ENCODE measurements at regions not wholly inside any gene's neighbourhood (a gene's known extent, or its start where the extent isn't known, plus 50 kb on each side); places are given as distances from the start of the nearest gene placed in this dataset.
"Not testable (repeated sequence)": the region's sequence is repeated elsewhere in the genome, so short reads cannot be mapped to it uniquely, and the experiment has no call there.

GRCh38 chr2:207434306-207434705 lies 95.5 kb upstream of the CREB1 start:
- Mint-ChIP-seq H3K4me3 (no peak overlapping the region), H3K9me3 (no peaks in the 10 kb centered on the region), H3K27me3 (ENCODE audit: low read depth) (no peaks in the 10 kb centered on the region), H3K36me3 (ENCODE audit: low read depth) (no peaks in the 10 kb centered on the region), H3K4me1 (peaks cover 9% of the 10 kb centered on the region), H3K27ac (no peak overlapping the region)
- TF ChIP-seq CTCF (IDR thresholded peaks at IDR 0.05; ENCODE audit: unreplicated experiment in 3 of 3) = no peak

DNA sequence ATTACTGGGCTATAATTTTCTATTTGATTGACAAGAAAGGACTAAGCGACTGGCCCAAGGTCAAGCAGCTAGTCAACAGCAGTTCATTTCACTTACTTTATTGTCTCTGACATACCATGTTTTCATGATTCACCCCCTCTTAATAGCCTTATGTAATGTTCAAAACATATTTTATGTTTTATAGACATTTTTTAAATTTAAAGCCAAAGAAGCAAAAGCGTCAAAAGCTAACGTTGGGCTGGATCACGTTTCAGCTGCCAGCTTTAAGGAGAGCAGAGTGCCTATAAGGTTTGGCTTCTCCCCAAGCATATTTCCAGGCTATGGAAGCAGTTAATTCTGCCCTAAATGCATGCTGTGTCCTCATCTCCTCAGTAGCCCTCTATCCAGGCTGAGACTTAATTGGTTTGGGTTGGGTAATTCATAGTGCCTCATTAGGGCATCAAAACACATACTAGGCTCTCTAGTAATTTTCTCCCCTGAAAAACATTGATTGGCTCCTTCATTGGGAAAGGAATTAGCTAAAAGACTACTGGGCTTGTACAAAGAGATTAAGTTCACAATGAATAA lies 94.8 kb upstream of the CREB1 start:
- H3K4me1 Mint-ChIP-seq = peaks cover 9% of the 10 kb centered on the region
- H3K9me3 Mint-ChIP-seq = no peaks in the 10 kb centered on the region
- no peaks in the 10 kb centered on the region for H3K27me3 Mint-ChIP-seq (ENCODE audit: low read depth)
- TF ChIP-seq CTCF (IDR thresholded peaks at IDR 0.05; ENCODE audit: unreplicated experiment in 3 of 3) = no peak
- no peaks in the 10 kb centered on the region for H3K36me3 Mint-ChIP-seq (ENCODE audit: low read depth)
- no peak overlapping the region for H3K27ac Mint-ChIP-seq
- H3K4me3 Mint-ChIP-seq = no peak overlapping the region

DNA sequence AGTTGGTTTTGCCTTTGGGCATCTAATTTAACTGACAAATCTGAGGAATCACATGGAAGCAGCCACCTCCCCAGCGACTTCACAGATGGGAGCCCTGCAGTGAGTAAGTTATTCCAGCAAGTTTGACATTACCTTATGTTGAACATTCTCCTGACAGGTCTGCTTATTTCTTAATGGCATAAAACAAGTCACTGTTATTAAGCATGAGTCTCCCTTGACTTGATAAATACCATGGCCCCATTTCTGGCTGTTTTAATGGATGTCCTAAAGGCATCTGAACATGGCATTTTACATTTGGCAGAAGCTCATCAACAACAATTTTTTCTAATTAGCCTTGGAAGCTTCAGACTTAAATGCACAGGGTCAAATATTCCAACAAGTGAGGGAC lies 92.6 kb upstream of the CREB1 start:
- H3K36me3 Mint-ChIP-seq (ENCODE audit: low read depth) = no peaks in the 10 kb centered on the region

DNA sequence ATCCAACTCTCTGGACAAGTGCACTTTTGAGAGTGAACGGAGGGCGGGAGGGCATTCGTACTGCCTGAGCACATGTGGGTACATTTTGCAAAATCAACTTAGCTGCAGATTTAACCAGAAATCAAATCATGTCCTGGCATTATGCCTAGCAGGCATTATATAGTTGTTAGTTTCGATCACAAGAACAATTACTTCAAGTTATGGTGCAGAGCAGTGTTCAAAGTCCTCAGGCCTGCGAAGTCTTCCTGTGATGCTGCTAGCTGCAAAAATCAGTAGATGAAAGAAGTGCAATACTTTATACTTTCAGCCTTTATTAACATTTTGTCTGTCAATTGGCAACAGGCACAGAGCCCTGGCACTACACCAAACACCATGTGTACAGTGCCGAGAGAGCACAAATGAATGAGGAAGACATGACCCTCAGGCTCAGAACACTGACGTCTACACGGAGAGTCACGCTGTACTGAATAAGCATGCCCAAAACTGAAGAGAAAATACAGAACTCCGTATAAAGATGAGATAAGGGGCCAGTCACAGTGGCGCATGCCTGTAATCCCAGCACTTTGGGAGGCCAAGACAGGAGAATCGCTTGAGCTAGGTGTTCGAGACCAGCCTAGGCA lies 92.1 kb upstream of the CREB1 start:
- Mint-ChIP-seq H3K4me3 (no peak overlapping the region), H3K9me3 (no peaks in the 10 kb centered on the region), H3K4me1 (peaks cover 4% of the 10 kb centered on the region), H3K27me3 (ENCODE audit: low read depth) (no peaks in the 10 kb centered on the region), H3K27ac (no peak overlapping the region), H3K36me3 (ENCODE audit: low read depth) (no peaks in the 10 kb centered on the region)
- TF ChIP-seq CTCF (IDR thresholded peaks at IDR 0.05; ENCODE audit: unreplicated experiment in 3 of 3) = no peak

More for the DNA sequence above, 92.6 kb upstream of the CREB1 start:
- Mint-ChIP-seq H3K4me1 (peaks cover 9% of the 10 kb centered on the region), H3K27me3 (ENCODE audit: low read depth) (no peaks in the 10 kb centered on the region), H3K4me3 (no peak overlapping the region), H3K9me3 (no peaks in the 10 kb centered on the region), H3K27ac (no peak overlapping the region)
- TF ChIP-seq CTCF (IDR thresholded peaks at IDR 0.05; ENCODE audit: unreplicated experiment in 3 of 3) = no peak

DNA sequence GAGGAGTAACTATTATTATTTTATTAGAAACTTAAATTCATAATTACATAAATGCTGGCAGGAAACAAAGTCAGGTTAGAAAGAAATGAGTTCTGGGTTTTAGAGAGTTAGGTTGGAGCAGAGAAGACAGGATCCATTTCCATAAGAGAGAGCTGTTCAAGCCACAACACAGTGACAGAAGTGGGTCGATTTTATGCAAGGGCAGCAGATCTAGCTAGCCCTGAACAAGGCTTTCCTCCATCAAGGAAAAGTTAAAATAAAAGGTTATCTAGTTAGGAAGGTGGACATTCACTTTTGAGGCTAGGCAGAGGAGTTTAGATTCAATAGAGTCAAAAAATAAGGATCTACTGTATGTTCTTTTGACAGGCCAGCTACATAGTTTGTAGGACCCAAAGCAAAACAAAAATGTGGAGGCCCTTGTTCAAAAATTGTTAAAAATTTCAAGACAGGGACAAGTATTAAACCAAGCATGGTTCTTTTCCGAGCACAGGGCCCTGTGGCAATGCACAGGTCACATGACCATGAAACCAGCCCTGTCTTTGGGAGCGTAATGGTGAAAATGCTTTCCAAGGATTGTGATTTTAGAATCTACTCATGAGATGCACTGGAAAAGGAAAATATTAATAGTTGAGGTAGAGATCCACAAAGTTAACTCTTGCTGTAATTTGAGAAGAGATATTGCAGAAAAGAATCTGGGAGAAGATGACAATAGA lies 91.2 kb upstream of the CREB1 start:
- no peaks in the 10 kb centered on the region for H3K36me3 Mint-ChIP-seq (ENCODE audit: low read depth)
- H3K27me3 Mint-ChIP-seq (ENCODE audit: low read depth) = no peaks in the 10 kb centered on the region
- H3K4me1 Mint-ChIP-seq = no peaks in the 10 kb centered on the region
- H3K9me3 Mint-ChIP-seq = no peaks in the 10 kb centered on the region
- TF ChIP-seq CTCF (IDR thresholded peaks at IDR 0.05; ENCODE audit: unreplicated experiment in 3 of 3) = no peak
- H3K27ac Mint-ChIP-seq = no peak overlapping the region
- no peak overlapping the region for H3K4me3 Mint-ChIP-seq

DNA sequence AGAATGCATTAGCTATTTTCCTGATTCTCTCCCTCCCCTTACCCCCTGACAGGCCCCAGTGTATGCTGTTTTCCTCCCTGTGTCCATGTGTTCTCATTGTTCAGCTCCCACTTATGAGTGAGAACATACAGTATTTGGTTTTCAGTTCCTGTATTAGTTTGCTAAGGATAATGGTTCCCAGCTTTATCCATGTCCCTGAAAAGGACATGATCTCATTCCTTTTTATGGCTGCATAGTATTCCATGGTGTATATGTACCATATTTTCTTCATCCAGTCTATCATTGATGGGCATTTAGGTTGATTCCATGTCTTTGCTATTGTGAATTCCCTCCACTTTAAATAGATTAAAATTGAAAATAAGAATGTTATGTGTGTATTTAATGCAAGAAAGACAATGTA lies 89.9 kb upstream of the CREB1 start:
- H3K36me3 Mint-ChIP-seq (ENCODE audit: low read depth); H3K4me3 Mint-ChIP-seq; H3K9me3 Mint-ChIP-seq; H3K4me1 Mint-ChIP-seq; H3K27me3 Mint-ChIP-seq (ENCODE audit: low read depth); H3K27ac Mint-ChIP-seq: not testable (repeated sequence)
